HK-2 (cell line): ENCODE measurements at regions not wholly inside any gene's neighbourhood (a gene's known extent, or its start where the extent isn't known, plus 50 kb on each side); places are given as distances from the start of the nearest gene placed in this dataset.
A peak's percentile ranks its signal among the peaks of the same experiment; 100 is the strongest.
"Not testable (repeated sequence)": the region's sequence is repeated elsewhere in the genome, so short reads cannot be mapped to it uniquely, and the experiment has no call there.

Experiments used
- DNase-seq: peaks from one replicate; pipeline ENCODE4 v3.0.0-alpha.2; 2018; ENCODE audit not compliant: unreplicated experiment

DNA sequence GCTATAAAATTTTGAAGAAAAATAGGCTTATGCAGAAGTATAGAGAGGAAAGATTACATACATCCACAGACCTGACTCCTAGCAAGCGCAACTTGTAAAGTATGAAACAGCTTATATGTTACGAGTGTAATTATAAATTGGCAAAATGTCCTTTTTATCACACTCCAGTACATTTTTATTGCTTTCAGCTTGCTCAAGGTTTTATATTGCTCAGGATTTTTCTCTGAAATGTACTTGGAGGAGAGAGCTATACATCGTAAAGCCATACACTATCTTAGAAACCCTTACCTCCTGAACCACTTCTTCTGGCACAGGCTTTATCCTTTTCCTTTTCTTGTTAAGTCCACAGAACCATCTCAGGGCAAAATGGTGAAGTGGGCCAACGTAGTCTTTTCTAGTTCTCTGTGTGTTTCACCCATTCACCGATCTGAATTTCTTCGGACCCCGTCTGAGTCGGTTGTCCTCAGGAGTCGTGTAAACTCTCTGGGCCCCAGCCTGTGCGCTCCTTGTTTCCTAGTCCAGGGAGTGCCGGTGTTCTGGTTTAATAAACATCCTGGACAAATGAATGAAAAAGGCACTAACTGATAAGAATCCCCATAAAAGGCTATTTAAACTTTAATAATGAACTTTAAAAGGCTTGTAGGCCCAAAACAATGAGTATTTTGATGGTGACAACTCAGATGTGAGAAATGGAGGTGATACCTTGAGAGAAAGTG lies 150.2 kb upstream of the SPATA31A3 start:
- not testable (repeated sequence) for DNase-seq

- DNase-seq: not testable (repeated sequence)
Measured at GRCh38 chr9:67136376-67136775, 144.0 kb upstream of the SPATA31A3 start.

DNA sequence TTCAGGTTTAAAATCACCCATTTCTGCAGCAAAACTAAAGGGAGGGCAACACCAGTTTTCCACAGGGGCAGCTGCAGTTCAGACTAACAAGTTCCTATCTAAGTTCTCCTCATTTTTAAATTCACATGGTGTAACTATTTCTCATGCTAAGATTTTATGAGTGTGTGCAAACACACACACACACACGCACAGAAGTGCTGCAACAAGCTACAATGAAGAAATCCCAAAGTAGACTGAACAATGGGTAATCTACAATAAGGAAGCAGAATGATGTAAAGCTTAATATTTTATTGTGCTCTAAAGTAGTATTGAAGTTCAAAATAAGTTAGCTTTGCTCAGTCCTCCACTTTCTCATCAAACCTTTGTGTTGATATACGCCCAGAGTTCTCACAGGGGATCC lies 140.8 kb upstream of the SPATA31A3 start:
- DNase-seq: not testable (repeated sequence)

DNA sequence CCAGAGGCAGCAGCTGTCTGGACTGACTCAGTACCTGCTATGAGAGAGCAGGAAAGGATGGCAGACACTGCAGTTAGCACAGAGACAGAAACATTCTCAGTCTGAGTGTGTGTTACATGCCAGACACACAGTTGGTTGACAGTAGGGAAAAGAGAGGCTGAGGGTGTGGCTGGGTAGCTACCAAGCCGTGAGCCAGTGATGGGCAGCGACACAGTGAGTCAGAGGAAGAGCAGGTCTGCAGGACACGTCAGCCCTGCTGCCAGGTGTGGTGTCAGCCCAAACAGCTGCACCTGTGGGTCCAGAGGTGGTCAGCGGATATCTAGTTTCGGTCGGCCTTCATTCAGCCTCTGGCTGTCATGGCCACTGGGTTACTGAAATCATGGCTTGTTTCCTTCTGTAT lies 124.4 kb upstream of the SPATA31A3 start:
- not testable (repeated sequence) for DNase-seq

DNA sequence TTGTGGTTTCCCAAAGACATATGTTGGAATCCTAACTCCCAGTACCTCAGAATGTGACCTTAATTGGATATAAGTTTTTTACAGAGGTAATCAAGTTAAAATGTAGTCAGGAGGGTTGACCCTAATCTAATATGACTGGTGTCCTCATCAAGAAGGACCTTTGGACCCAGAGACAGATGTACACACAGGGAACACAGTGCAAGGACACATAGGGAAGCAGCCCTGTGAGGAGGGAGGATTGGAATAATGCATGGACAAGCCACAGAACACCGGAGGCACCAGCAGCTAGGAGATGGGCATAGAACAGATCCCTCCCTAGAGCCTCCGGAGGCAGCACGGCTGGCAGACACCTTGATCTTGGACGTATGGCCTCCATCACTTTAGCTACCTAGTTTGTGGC lies 119.8 kb upstream of the SPATA31A3 start:
- DNase-seq: not testable (repeated sequence)

DNA sequence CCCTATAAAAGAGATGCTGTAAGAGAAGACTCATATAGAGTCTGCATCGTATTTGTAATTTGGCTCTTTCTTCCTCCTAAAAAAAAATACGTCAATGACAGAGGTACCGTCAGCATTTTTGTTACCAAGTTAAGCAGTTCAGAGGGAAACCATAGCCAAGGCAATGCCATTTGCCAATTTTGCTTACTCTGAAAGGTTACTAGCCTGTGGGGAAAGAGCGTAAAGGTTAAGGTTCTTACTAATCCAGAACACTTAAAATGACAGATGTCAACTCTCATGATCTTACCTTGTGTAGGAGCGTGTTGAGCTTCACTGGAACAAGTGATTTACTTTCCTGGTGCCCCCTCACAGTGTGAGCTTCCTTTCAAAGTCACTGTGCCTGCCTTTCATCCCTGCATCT lies 119.4 kb upstream of the SPATA31A3 start:
- not testable (repeated sequence) for DNase-seq

GRCh38 chr9:67109859-67110258 lies 117.5 kb upstream of the SPATA31A3 start:
- DNase-seq: not testable (repeated sequence)

- DNase-seq: not testable (repeated sequence)
Measured at GRCh38 chr9:67106659-67107058, 114.3 kb upstream of the SPATA31A3 start.

- DNase-seq: not testable (repeated sequence)
Measured at GRCh38 chr9:67102506-67103276, 110.3 kb upstream of the SPATA31A3 start.

DNA sequence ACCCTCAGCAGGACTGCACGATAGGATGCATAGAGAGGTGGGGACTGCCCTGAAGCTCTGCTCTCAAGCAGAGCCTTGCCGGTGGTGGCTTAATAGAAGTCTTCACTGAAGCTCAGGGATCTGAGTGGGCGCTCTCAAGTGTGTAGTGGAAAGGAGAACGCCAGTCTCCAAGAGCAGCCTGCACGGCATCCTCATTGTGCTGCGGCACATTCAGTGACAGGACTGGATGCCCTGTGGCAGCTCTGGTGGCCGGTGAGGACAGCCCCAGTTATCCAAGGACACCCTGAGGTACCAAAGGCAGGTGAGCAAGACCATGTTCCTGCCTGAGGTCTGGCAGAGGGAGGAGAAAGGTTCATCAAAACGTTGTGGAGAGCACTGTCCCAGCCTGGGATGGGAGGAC lies 98.8 kb upstream of the SPATA31A3 start:
- not testable (repeated sequence) for DNase-seq

- DNase-seq: not testable (repeated sequence)
Measured at GRCh38 chr9:67086862-67087261, 94.5 kb upstream of the SPATA31A3 start.

DNA sequence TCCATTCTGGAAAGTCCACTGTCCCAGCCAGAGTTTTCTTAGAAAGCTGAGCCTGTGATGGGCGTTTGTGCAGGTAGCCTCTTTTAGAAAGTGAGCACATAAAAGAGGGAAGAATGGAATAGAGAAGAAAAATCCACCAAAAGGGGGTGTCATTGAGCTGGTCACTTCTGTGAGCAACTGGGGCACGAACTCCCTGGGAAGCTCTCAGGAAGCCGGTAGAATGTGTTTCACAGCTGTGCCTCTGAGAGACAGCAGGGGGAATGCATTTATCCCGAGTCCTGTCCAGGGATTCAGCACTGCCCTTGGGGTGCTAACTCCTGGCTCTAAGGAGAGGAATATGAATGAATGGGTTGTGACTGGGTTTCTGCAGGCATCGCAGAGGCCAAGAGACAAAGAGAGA lies 73.8 kb upstream of the SPATA31A3 start:
- DNase-seq: not testable (repeated sequence)

DNA sequence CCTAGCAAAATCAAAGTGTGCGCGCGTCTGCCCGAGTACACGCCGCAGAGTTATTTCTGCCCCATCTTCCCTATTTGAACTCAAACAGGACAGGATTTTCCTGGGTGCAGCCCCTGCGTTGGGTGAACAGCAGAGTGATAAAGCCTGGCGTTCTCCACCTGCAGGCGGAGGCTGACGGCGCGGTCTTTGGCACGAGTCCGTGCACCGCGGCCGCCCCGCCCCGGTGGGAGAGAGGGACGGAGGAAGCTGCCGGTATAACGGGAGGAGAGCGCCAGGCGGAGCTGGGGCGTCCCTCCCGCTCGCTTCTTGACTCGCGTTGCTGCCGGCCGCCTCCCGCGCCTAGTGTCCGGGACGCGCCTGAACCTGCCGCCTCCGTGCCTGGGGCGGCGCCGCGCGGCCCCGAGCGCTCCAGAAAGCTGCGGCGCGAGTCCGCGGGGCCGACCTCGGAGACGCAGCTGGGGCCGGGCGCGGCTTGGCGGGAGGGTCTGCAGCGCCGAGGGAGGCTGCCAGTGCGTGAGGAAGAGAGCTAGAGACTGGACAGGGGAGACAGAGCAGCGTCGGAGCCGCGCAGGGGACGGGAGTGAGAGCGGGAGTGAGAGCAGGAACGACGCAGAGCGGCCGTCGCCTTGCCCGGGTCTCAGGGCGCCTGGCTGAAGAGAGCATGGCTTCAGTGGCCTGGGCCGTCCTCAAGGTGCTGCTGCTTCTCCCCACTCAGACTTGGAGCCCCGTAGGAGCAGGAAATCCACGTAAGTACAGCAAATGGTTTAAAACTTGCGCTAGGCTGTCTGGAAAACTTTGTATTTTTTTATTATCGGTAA lies 66.8 kb upstream of the SPATA31A3 start:
- DNase-seq: peak; percentile 1
